SJSA1 (cell line): ENCODE measurements at regions not wholly inside any gene's neighbourhood (a gene's known extent, or its start where the extent isn't known, plus 50 kb on each side); places are given as distances from the start of the nearest gene placed in this dataset.

Source experiments
- DNase-seq, 2 experiments: peaks; one replicate each; pipeline ENCODE4 v3.0.0-alpha.2; 2015 to 2020; ENCODE audit warnings: low spot score in 2 of 2, low read depth in 1 of 2
- H3K27ac ChIP-seq: fragments of 250-450 bp; sonication (Bioruptor Pico); 2 replicates; pipeline ENCODE4 v1.5.1; 2020; ENCODE audit warnings: mild to moderate bottlenecking, moderate library complexity
- H3K27me3 ChIP-seq: fragments of 250-450 bp; sonication (Bioruptor Pico); replicated peaks from 2 replicates; pipeline ENCODE4 v1.5.1; 2020; ENCODE audit warnings: mild to moderate bottlenecking, moderate library complexity
- H3K36me3 ChIP-seq: fragments of 250-450 bp; sonication (Bioruptor Pico); 2 replicates; pipeline ENCODE4 v1.5.1; 2020; ENCODE audit warnings: mild to moderate bottlenecking
- H3K4me1 ChIP-seq: fragments of 250-450 bp; sonication (Bioruptor Pico); replicated peaks from 2 replicates; pipeline ENCODE4 v1.6.1; 2021; ENCODE audit warnings: mild to moderate bottlenecking
- H3K4me3 ChIP-seq: fragments of 250-450 bp; sonication (Bioruptor Pico); 2 replicates; pipeline ENCODE4 v1.5.1; 2020; ENCODE audit warnings: mild to moderate bottlenecking
- H3K9me3 ChIP-seq: fragments of 250-450 bp; sonication (Bioruptor Pico); replicated peaks from 2 replicates; pipeline ENCODE4 v1.5.1; 2020; ENCODE audit warnings: mild to moderate bottlenecking

DNA sequence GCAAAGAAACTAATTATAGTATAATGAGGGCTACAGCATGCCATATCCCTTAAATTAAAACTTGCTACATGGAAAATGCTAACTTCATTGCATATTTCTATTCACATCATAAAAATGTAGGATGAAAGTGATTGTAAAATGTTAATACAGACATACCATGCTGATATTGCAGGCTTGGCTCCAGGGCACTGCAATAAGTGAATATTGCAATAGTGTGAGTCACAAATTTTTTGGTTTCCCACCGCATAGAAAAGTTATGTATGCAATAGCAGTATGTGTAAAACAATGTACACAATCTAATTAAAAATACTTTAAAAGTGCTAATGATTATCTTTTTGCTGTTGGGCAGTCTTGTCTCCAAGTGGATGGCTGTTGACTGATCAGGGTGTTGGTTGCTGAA, 162.1 kb downstream of the CD8B2 start:
- Histone ChIP-seq H3K9me3 (no peaks in the 10 kb centered on the region), H3K27ac (no peak overlapping the region), H3K4me1 (no peaks in the 10 kb centered on the region), H3K36me3 (no peaks in the 10 kb centered on the region), H3K27me3 (no peaks in the 10 kb centered on the region; the same call in 1 of the 2 replicates), H3K4me3 (no peak overlapping the region)
- no peak for DNase-seq

DNA sequence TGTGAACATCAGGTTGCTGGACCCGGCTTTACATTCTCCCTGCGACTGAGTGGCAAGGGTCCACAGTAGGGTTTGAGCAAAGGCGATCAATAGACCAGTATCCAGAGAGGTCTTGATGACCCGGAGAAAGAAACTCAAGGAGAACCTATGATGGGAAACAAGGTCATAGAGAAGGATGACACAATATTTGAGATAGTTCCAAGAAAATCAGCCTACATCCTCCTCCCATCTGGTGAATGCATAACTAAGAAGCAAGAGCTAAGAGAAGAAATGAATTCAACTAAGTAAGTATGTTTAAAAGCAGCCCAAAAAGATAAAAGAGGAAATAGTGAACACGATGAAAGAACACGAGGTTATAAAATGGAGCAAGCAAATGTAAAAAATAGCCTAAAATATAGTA, 166.3 kb downstream of the CD8B2 start:
- Histone ChIP-seq H3K36me3 (no peaks in the 10 kb centered on the region), H3K27me3 (no peaks in the 10 kb centered on the region; the same call in 1 of the 2 replicates), H3K27ac (no peak overlapping the region), H3K9me3 (no peaks in the 10 kb centered on the region), H3K4me3 (no peak overlapping the region), H3K4me1 (no peaks in the 10 kb centered on the region)
- DNase-seq = no peak

DNA sequence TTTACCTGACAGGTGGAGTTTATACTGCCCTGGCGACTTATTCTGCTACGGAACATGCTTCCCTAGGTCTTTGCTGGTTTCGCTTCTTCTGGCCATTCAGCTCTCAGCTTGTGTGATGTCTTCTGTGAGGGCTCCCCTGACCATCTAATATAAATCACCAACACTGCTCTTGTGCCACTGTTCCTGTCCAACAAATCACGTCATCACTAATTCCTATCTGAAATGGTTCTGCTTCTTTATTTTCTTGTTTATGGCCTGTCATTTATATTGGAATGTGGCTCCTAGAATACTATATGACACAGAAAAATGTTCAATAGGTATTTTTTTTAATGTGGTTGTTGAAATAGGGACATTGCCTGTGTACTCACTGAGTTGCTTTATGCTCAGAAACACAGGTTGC, 171.5 kb downstream of the CD8B2 start:
- Histone ChIP-seq H3K27me3 (no peaks in the 10 kb centered on the region), H3K4me1 (no peaks in the 10 kb centered on the region), H3K27ac (no peak overlapping the region), H3K9me3 (no peaks in the 10 kb centered on the region), H3K36me3 (no peaks in the 10 kb centered on the region), H3K4me3 (no peak overlapping the region)
- DNase-seq = no peak

DNA sequence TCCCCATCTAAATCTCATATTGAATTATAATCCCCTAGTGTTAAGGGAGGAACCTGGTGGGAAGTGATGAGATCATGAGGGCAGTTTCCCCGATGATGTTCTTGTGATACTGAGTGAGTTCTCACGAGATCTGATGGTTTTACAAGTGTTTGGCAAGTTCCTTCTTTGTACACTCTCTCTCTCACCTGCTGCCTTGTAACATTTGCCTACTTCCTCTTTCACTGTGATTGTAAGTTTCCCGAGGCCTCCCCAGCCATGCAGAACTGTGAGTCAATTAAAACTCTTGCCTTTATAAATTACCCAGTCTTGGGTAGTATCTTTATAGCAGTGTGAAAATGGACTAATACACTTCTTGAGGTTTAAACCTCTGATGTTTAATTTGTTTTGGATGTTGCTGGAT, 177.5 kb downstream of the CD8B2 start:
- Histone ChIP-seq H3K27ac (no peak overlapping the region), H3K4me1 (no peaks in the 10 kb centered on the region), H3K9me3 (no peaks in the 10 kb centered on the region; the same call in 1 of the 2 replicates), H3K36me3 (no peaks in the 10 kb centered on the region), H3K27me3 (no peaks in the 10 kb centered on the region), H3K4me3 (no peak overlapping the region)
- no peak for DNase-seq

DNA sequence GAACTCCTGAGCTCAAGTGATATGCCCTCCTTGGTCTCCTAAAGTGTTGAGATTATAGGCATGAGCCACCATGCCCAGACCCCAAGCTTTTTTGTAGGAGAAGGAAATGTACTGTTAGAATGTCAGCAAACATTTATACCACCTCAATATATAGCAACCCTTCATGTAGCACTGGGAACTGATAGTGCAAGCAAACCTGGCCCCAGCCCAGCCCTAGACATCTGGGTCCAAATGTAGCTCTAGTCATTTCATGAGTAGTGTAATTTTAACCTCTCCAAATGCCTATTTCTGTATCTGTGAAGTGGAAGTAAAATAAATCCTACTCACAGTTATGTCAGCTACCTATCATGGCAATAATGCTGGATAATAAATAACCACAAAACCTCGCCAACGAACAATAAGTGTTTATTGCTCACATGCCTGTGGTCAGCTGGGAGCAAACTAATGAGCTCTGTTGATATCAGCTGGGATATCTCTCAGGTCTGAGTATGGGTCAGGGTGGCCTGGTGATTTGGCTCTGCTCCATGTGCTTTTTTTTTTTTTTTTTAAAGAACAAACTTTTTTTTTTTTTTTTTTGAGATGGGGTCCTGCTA, 180.4 kb downstream of the CD8B2 start:
- H3K27me3 ChIP-seq = no peaks in the 10 kb centered on the region
- H3K9me3 ChIP-seq = no peaks in the 10 kb centered on the region; the same call in 1 of the 2 replicates
- no peaks in the 10 kb centered on the region for H3K36me3 ChIP-seq
- H3K4me3 ChIP-seq = no peak overlapping the region
- DNase-seq = no peak
- no peaks in the 10 kb centered on the region for H3K4me1 ChIP-seq
- H3K27ac ChIP-seq = no peak overlapping the region

DNA sequence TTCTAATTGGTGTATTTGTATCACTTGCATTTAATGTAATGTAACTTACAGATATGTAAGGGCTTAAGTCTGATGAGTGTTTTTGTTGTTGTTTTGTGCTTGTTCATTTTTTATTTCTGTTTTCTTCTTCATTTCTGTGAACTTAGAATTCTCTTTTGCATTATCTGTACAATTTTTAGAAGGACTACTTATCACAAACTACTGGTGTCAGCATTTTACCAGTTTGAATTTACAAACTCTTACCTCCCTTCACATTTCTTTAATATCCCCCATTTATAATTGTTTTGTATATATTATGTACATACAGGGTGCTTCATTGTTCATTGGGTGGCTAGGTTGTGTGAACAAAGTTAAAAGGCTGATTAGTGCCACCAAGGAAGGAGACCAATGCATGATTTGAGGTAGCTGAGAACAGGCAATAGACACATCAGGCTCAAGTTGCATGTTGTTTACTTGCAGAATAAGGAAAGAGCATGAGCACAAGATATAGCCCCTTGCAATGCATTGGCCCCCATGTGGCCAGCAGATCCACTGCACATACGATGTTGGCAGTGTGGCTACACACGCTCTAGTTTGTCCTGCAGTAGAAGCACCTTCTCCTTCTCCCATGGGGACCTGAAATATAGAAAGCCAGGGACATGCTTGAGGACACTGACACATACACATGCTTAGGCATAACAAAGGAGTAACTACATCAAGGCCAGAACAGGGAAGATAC, 198.2 kb downstream of the CD8B2 start:
- H3K36me3 ChIP-seq = no peaks in the 10 kb centered on the region
- H3K9me3 ChIP-seq = peaks cover 6% of the 10 kb centered on the region; the same call in 1 of the 2 replicates
- no peaks in the 10 kb centered on the region for H3K4me1 ChIP-seq
- no peaks in the 10 kb centered on the region for H3K27me3 ChIP-seq
- no peak for DNase-seq
- H3K27ac ChIP-seq = no peak overlapping the region
- no peak overlapping the region for H3K4me3 ChIP-seq

DNA sequence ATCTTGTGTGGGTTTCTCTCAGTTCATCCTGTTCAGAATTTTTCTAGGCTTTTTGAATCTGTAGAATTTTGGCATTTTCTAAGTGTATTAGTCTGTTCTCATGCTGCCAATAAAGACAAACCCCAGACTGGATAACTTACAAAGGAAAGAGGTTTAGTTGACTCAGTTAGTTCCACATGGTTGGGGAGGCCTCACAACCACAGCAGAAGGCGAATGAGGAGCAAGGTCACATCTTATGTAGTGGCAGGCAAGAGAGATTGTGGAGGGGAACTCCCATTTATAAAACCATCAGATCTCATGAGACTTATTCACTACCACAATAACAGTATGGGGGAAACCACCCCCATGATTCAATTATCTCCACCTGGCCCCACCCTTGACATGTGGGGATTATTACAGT, 199.2 kb downstream of the ST6GAL2 start:
- H3K9me3 ChIP-seq = peaks cover 4% of the 10 kb centered on the region; the same call in 1 of the 2 replicates
- H3K36me3 ChIP-seq = no peaks in the 10 kb centered on the region
- no peak overlapping the region for H3K27ac ChIP-seq
- H3K4me1 ChIP-seq = no peaks in the 10 kb centered on the region
- H3K27me3 ChIP-seq = no peaks in the 10 kb centered on the region
- H3K4me3 ChIP-seq = no peak overlapping the region
- no peak for DNase-seq

DNA sequence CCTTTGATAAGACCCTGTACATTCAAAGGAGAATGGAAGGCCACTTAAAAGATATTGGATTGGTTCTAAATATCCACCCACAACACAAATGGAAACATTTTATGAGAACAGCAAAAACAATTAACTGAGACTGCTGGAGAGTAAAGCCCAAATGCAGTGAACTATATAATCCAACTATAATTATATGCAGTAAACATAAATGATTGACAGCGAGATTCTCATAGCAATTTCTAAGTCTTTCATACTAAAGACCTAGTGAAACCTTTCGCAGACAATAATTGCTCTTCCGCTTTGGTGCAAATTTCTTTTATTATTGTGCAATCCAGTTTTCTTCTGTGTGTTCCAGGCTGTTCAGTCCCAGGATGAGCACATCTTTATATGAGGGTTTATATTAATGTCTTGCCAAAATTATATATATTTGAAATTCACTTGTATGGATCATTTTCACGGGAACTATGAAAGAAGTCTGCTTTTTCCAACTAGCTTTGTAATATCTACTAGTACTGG, 190.9 kb downstream of the ST6GAL2 start:
- Histone ChIP-seq H3K27ac (no peak overlapping the region), H3K36me3 (no peaks in the 10 kb centered on the region), H3K9me3 (no peaks in the 10 kb centered on the region), H3K27me3 (no peaks in the 10 kb centered on the region), H3K4me3 (no peak overlapping the region), H3K4me1 (no peaks in the 10 kb centered on the region)
- no peak for DNase-seq

DNA sequence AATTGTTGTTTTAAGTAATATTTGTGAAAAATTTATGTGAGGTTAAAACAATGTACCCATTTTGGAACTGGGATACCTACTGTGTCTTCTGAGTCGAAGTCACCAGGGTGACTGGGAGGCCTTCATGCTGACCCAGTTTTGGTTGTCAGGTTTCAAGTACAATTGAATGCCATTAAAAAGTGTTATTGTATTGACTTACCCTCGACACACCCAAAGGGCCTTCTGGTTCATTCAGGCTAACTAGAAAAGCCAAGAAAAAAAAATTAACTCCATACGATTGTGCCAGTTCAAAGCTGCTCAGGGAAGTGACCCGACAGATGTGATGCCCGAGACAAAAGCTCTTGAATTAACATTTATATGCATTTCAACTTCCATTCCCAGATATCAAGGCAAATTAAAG, 190.0 kb downstream of the ST6GAL2 start:
- DNase-seq = no peak
- H3K4me3 ChIP-seq = no peak overlapping the region
- no peaks in the 10 kb centered on the region for H3K36me3 ChIP-seq
- no peaks in the 10 kb centered on the region for H3K27me3 ChIP-seq
- no peaks in the 10 kb centered on the region for H3K9me3 ChIP-seq
- no peaks in the 10 kb centered on the region for H3K4me1 ChIP-seq
- H3K27ac ChIP-seq = no peak overlapping the region

DNA sequence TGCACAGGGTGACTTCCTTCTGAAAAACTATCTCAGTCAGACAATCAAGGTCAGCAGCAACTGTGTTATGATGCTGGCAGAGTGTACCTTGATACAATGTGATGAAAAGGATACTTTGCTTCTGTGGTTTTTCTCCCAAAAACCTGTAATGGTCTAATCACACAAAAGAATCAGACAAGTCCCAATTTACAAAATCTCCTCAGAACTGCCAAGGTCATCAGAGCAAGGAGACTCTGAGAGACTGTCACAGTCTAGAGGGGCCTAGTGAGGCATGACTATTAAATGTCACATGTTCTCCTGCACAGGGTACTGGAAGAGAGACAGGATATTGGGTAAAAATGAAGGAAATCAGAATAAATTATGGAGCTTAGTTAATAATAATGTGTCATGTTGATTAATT, 185.4 kb downstream of the ST6GAL2 start:
- Histone ChIP-seq H3K27me3 (no peaks in the 10 kb centered on the region), H3K9me3 (no peaks in the 10 kb centered on the region), H3K36me3 (no peaks in the 10 kb centered on the region), H3K27ac (no peak overlapping the region), H3K4me3 (no peak overlapping the region), H3K4me1 (no peaks in the 10 kb centered on the region)
- no peak for DNase-seq

DNA sequence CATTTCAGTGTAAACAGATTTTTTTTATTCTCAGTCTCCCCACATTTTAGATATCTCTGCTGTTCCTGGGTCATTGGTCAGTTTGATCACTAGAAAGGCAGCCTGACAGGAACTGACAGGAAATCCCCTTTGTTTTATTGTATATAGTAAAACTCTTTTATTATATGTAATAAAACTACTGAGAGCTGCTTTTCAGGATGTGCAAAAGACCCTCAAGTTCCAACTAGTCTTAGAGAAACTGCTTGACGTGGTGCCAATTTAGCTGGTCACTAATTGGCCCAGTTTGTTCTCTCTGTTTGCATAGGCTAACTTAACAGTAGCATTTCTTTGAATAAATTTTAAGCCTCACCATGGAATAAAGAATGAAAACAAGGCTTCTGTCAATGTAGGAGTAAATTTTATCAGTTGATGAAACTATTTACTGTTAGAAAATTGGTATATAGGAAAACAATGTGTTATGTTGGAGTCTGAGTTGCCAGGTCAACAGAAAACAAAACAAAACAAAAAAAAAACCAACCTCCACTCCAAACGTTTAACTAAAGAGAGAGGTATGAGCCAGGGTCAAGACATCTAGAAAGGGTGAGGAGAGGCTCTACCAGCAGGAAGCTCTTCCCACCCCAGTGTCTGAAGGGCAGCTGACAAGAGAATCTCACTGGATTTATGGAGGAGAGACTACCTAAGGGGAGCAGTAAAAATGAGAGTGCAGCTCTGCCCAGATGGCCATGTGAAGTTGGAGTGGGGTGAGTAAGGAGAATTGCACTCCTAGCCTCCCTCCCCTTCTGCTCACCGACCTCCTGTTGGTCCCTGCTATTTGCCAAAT, 184.6 kb downstream of the ST6GAL2 start:
- H3K4me1 ChIP-seq = no peaks in the 10 kb centered on the region
- H3K27me3 ChIP-seq = no peaks in the 10 kb centered on the region
- H3K36me3 ChIP-seq = no peaks in the 10 kb centered on the region
- no peak overlapping the region for H3K4me3 ChIP-seq
- DNase-seq = no peak
- no peaks in the 10 kb centered on the region for H3K9me3 ChIP-seq
- H3K27ac ChIP-seq = no peak overlapping the region

DNA sequence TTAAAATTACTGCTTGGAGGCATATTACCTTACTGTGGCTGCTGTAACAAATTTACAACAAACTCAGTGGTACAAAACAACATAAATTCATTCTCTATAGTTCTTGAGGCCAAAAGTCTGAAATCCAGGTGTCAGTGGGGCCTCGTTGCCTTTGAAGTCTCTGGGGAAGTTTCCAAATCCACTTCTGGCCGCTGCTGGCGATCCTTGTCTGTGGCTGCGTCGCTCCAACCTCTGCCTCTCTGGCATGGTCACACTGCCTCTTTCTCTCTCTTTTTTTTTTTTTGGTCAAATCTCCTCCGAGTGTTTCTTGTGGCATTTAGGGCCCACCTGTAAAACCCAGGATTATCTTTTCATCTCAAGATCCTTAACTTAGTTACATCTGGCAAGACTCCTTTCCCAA, 182.8 kb downstream of the ST6GAL2 start:
- Histone ChIP-seq H3K9me3 (no peaks in the 10 kb centered on the region), H3K27ac (no peak overlapping the region), H3K4me1 (no peaks in the 10 kb centered on the region), H3K36me3 (no peaks in the 10 kb centered on the region), H3K27me3 (no peaks in the 10 kb centered on the region), H3K4me3 (no peak overlapping the region)
- no peak for DNase-seq

DNA sequence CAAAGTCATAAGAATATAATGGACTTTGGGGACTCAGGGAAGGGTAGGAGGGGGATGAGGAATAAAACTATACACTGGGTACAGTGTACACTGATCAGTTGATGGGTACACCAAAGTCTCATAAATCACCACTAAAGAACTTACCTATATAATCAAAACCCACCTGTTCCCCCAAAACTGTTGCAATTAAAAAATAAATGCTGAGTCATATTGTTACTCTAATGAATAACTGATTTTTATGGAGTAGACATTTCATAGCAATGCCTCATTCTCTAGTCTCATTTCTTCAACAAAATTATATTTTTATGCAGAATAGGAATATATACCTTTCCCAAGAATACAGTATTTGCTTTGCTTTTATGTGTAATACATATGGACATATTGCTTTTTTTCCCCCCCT, 181.2 kb downstream of the ST6GAL2 start:
- Histone ChIP-seq H3K27ac (no peak overlapping the region), H3K36me3 (no peaks in the 10 kb centered on the region), H3K4me3 (no peak overlapping the region), H3K27me3 (no peaks in the 10 kb centered on the region), H3K4me1 (no peaks in the 10 kb centered on the region), H3K9me3 (no peaks in the 10 kb centered on the region)
- DNase-seq = no peak

DNA sequence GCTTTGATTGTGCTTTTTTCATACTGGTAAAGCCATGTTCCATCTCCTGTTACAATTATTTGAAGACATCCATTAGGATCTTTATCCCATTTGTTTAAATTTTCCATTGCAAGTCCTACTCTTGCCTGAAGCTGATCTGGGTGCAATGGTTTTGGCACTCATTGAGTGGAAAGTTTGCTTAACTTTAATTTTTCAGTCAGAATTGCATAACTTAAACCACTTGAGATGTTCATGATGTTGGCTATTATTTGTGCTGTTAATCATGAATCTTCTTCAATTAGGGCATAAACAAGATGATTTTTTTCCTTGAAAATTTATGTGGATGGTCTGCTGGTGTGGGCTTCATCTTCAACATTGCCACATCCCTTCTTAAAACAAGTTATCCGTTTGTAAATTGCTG, 180.1 kb downstream of the ST6GAL2 start:
- Histone ChIP-seq H3K36me3 (no peaks in the 10 kb centered on the region), H3K27me3 (no peaks in the 10 kb centered on the region), H3K4me3 (no peak overlapping the region), H3K9me3 (no peaks in the 10 kb centered on the region), H3K27ac (no peak overlapping the region), H3K4me1 (no peaks in the 10 kb centered on the region)
- no peak for DNase-seq
